Omental fat pad (tissue), 3 donors: ENCODE measurements at regions not wholly inside any gene's neighbourhood (a gene's known extent, or its start where the extent isn't known, plus 50 kb on each side); places are given as distances from the start of the nearest gene placed in this dataset.

Experiments
- ATAC-seq: fragments of 150-250 bp; one replicate; pipeline ENCODE4 v1.9.1; 2016; ENCODE audit warnings: mild to moderate bottlenecking, moderate library complexity; ENCODE audit not compliant: low FRiP score
- DNase-seq: peaks from one replicate; pipeline ENCODE4 v3.0.0-alpha.2; 2019; ENCODE audit warnings: low spot score
- CTCF ChIP-seq, 3 donors: fragments of 450-650 bp; IDR thresholded peaks; one replicate each; pipeline ENCODE4 v1.5.1; 2016 to 2017; ENCODE audit warnings: antibody characterized with exemption in 3 of 3, mild to moderate bottlenecking in 3 of 3, moderate library complexity in 2 of 3

- TF ChIP-seq CTCF (IDR thresholded peaks at IDR 0.05), result no peak
- ATAC-seq (no peak), DNase-seq (no peak)
Observed at GRCh38 chr12:132423251-132423819, 66.6 kb upstream of the FBRSL1 start.

- TF ChIP-seq CTCF (IDR thresholded peaks at IDR 0.05), result no peak
- ATAC-seq (no peak), DNase-seq (no peak)
Observed at GRCh38 chr12:132422381-132423043, 67.4 kb upstream of the FBRSL1 start.

- TF ChIP-seq CTCF (IDR thresholded peaks at IDR 0.05), result no peak
- ATAC-seq, result no peak
Observed at GRCh38 chr12:132422040-132422380, 67.9 kb upstream of the FBRSL1 start.

GRCh38 chr12:132419631-132420246, 70.2 kb upstream of the FBRSL1 start:
- no peak for ATAC-seq
- DNase-seq, result no peak
- no peak for TF ChIP-seq CTCF (IDR thresholded peaks at IDR 0.05)

More at GRCh38 chr12:132422040-132422380, 67.9 kb upstream of the FBRSL1 start:
- no peak for DNase-seq

- TF ChIP-seq CTCF (IDR thresholded peaks at IDR 0.05), result no peak
- no peak for DNase-seq
- no peak for ATAC-seq
Observed at GRCh38 chr12:132418393-132418925, 71.5 kb upstream of the FBRSL1 start.

- TF ChIP-seq CTCF (IDR thresholded peaks at IDR 0.05), result no peak
- no peak for ATAC-seq
- no peak for DNase-seq
Observed at GRCh38 chr12:132417741-132418140, 72.2 kb upstream of the FBRSL1 start.
